Activated CD8-positive, alpha-beta T cell treated with anti-CD3 and anti-CD28 coated beads for 36 hours (primary cell): ENCODE measurements at regions not wholly inside any gene's neighbourhood (a gene's known extent, or its start where the extent isn't known, plus 50 kb on each side); places are given as distances from the start of the nearest gene placed in this dataset.

ENCODE experiments used
- ATAC-seq: fragments of 200-7000 bp; cut with Tn5 transposase; one replicate; pipeline ENCODE4 v1.10.0; 2021; ENCODE audit warnings: mild to moderate bottlenecking, moderate library complexity
- CTCF ChIA-PET: fragments of 350-600 bp; sonication (Branson Sonifier 250); formaldehyde crosslinking; loops from one replicate; lab custom pipeline; 2021; ENCODE audit warnings: antibody characterized with exemption; lab: Charles Lee
- POLR2A ChIA-PET: fragments of 350-600 bp; sonication (Branson Sonifier 250); formaldehyde crosslinking; loops from one replicate; lab custom pipeline; 2021; ENCODE audit warnings: antibody characterized with exemption; lab: Charles Lee
- DNase-seq: peaks from one replicate; pipeline ENCODE4 v3.0.0-alpha.2; 2020
- H3K27ac Mint-ChIP-seq: one replicate; pipeline ENCODE4 v1.8.0; 2021; ENCODE audit warnings: mild to moderate bottlenecking, mixed read lengths
- H3K27me3 Mint-ChIP-seq: one replicate; pipeline ENCODE4 v1.8.0; 2021; ENCODE audit warnings: mixed read lengths
- H3K36me3 Mint-ChIP-seq: one replicate; pipeline ENCODE4 v1.8.0; 2021; ENCODE audit warnings: low read depth, mixed read lengths
- H3K4me1 Mint-ChIP-seq: one replicate; pipeline ENCODE4 v1.8.0; 2021; ENCODE audit warnings: low read depth, mixed read lengths
- H3K4me3 Mint-ChIP-seq: one replicate; pipeline ENCODE4 v1.8.0; 2021; ENCODE audit warnings: mild to moderate bottlenecking, moderate library complexity, mixed read lengths
- H3K9me3 Mint-ChIP-seq: one replicate; pipeline ENCODE4 v1.8.0; 2021; ENCODE audit warnings: mixed read lengths
- CTCF ChIP-seq: fragments of 200-600 bp; IDR thresholded peaks from one replicate; pipeline ENCODE4 v1.8.0; 2022; ENCODE audit warnings: antibody characterized with exemption, mild to moderate bottlenecking
- intact Hi-C: fragments of 100-400 bp; cut with micrococcal nuclease; formaldehyde crosslinking; loops from one replicate; pipeline ENCODE4 v1.10.0; 2022

GRCh38 chr6:100322886-100323285 is 141.8 kb downstream of the SIM1 start:
- no peak overlapping the region for H3K27ac Mint-ChIP-seq
- TF ChIP-seq CTCF, result no peak
- H3K9me3 Mint-ChIP-seq, result peaks cover 1% of the 10 kb centered on the region
- H3K4me3 Mint-ChIP-seq, result no peak overlapping the region
- ChIA-PET POLR2A (interaction anchor here (0.6 kb wide), 1 partner anchor 18 kb away, joined by 3 read pairs; no protein-coding TSS in a partner anchor), CTCF (no interaction called here)
- no peak for ATAC-seq
- H3K4me1 Mint-ChIP-seq, result no peaks in the 10 kb centered on the region
- H3K36me3 Mint-ChIP-seq, result no peaks in the 10 kb centered on the region
- no peak for DNase-seq
- intact Hi-C loops, result no loop called here
- H3K27me3 Mint-ChIP-seq, result no peaks in the 10 kb centered on the region

- TF ChIP-seq CTCF, result no peak
- intact Hi-C loops, result no loop called here
- Mint-ChIP-seq H3K27me3 (no peaks in the 10 kb centered on the region), H3K4me3 (no peak overlapping the region), H3K27ac (no peak overlapping the region), H3K36me3 (no peaks in the 10 kb centered on the region), H3K4me1 (no peaks in the 10 kb centered on the region), H3K9me3 (peaks cover 1% of the 10 kb centered on the region)
- no peak for DNase-seq
- ChIA-PET POLR2A (no interaction called here), CTCF (no interaction called here)
- no peak for ATAC-seq
Observed at GRCh38 chr6:100320686-100321085, 144.0 kb downstream of the SIM1 start.

- H3K4me3 Mint-ChIP-seq, result no peak overlapping the region
- H3K9me3 Mint-ChIP-seq, result peaks cover 1% of the 10 kb centered on the region
- ATAC-seq (no peak), DNase-seq (no peak)
- H3K4me1 Mint-ChIP-seq, result no peaks in the 10 kb centered on the region
- H3K27ac Mint-ChIP-seq, result no peak overlapping the region
- CTCF ChIA-PET, result no interaction called here
- H3K36me3 Mint-ChIP-seq, result no peaks in the 10 kb centered on the region
- H3K27me3 Mint-ChIP-seq, result no peaks in the 10 kb centered on the region
- intact Hi-C loops, result no loop called here
- TF ChIP-seq CTCF, result no peak
- POLR2A ChIA-PET, result no interaction called here
Observed at GRCh38 chr6:100317031-100317430, 147.7 kb downstream of the SIM1 start.

GRCh38 chr6:100314186-100314585 is 150.5 kb downstream of the SIM1 start:
- Mint-ChIP-seq H3K36me3 (no peaks in the 10 kb centered on the region), H3K4me1 (no peaks in the 10 kb centered on the region), H3K27me3 (no peaks in the 10 kb centered on the region), H3K9me3 (no peaks in the 10 kb centered on the region), H3K27ac (no peak overlapping the region), H3K4me3 (no peak overlapping the region)
- no peak for TF ChIP-seq CTCF
- ChIA-PET CTCF (no interaction called here), POLR2A (no interaction called here)
- DNase-seq (no peak), ATAC-seq (no peak)
- intact Hi-C loops, result no loop called here

GRCh38 chr6:100311707-100312251 is 152.9 kb downstream of the SIM1 start:
- no peak for ATAC-seq
- H3K27ac Mint-ChIP-seq, result no peak overlapping the region

More at GRCh38 chr6:100311707-100312251, 152.9 kb downstream of the SIM1 start:
- H3K4me1 Mint-ChIP-seq, result no peaks in the 10 kb centered on the region
- peaks cover 2% of the 10 kb centered on the region for H3K27me3 Mint-ChIP-seq
- TF ChIP-seq CTCF, result no peak
- ChIA-PET CTCF (no interaction called here), POLR2A (no interaction called here)
- H3K36me3 Mint-ChIP-seq, result no peaks in the 10 kb centered on the region
- no peak for DNase-seq
- H3K9me3 Mint-ChIP-seq, result no peaks in the 10 kb centered on the region
- no peak overlapping the region for H3K4me3 Mint-ChIP-seq
- intact Hi-C loops, result no loop called here
